GM18511 (cell line): ENCODE measurements at regions not wholly inside any gene's neighbourhood (a gene's known extent, or its start where the extent isn't known, plus 50 kb on each side); places are given as distances from the start of the nearest gene placed in this dataset.
A peak's percentile ranks its signal among the peaks of the same experiment; 100 is the strongest.
"Not testable (repeated sequence)": the region's sequence is repeated elsewhere in the genome, so short reads cannot be mapped to it uniquely, and the experiment has no call there.

Source experiments
- ATAC-seq: cut with Tn5 transposase; IDR thresholded peaks from one replicate; pipeline ENCODE4 v1.9.1; 2021; ENCODE audit warnings: mild to moderate bottlenecking, moderate library complexity; ENCODE audit not compliant: unreplicated experiment

DNA sequence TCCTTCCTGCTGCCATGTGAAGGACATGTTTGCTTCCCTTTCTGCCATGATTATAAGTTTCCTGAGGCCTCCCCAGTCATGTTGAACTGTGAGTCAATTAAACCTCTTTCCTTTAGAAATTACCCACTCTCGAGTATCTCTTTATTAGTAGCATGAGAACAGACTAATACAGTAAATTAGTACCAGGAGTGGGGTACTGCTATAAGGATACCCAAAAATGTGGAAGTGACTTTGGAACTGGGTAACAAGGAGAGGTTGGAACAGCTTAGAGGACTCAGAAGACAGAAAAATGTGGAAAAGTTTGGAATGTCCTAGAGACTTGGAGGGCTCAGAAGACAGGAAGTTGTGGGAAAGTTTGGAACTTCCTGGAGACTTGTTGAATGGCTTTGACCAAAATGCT, 283.0 kb upstream of the DEPDC1 start:
- not testable (repeated sequence) for ATAC-seq

DNA sequence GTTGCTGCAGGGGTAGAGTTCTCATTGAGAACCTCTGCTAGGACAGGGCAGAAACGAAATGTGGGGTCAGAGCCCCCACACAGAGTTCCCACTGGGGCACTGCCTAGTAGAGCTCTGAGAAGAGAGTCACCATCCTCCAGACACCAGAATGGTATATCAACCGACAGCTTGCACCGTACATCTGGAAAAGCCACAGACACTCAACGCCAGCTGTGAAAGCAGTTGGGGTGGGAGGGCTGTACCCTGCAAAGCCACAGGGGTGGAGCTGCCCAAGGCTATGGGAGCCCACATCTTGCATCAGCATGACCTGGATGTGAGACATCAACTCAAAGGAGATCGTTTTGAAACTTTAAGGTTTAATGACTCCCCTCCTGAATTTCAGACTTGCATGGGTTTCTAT, 284.0 kb upstream of the DEPDC1 start:
- ATAC-seq: no peak

DNA sequence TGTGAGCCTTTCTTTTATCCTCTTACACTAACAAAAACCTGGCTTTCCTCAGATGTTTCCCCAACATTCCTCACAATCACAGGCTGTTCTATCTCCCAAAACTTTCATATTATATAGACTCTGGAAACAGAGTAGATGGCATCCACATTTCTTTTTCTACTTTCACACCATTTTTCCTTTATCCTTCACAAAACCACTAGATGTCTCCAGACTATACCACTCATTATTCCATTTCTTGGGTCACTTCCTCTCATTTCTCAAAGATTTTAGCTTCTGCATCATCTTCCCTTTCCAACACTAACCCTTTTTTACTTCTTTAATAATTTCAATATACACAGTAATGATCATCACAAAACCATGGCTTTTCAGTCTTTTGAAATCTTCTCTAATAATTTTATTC, 286.0 kb upstream of the DEPDC1 start:
- no peak for ATAC-seq

- no peak for ATAC-seq
These were observed 288.4 kb upstream of the DEPDC1 start for GRCh38 chr1:68785328-68785727.

GRCh38 chr1:68788762-68789161, 291.9 kb upstream of the DEPDC1 start:
- ATAC-seq: no peak

DNA sequence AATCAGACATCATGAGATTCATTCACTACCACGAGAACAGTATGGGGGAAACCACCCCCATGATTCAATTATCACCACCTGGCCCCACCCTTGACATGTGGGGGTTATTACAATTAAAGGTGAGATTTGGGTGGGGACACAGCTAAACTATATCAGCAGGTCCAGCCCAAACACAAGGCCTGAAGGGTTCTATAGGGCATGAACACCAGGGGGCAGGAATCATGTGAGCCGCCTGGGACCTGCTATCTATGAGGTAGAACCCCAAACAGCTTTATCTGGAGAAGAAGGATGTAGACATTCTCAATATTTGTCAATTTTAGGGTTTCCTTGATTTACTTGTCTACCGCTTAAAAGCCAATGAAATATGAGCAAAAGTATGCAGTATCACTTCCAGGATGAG, 294.9 kb upstream of the DEPDC1 start:
- no peak for ATAC-seq

DNA sequence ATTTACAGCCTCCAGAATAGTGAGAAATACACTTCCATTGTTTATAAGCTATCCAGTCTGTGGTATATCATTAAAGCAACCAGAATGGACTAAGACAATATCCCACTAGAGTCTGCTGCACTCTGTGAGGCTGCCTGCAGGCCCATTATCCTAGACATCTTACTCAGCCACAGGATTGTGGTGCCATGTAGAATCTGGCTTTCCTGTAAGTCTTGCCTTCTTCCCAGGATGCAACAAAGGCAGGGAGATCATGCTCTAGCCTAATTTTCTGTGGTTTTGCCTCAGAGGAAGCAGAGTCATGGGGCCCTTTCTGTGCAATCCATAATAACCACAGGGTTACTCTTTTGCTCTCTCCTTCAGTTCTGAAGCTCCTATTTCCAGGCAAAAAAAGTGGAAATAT, 299.1 kb upstream of the DEPDC1 start:
- ATAC-seq: no peak

- ATAC-seq: no peak
These were observed 300.0 kb upstream of the DEPDC1 start for GRCh38 chr1:68796888-68797287.

DNA sequence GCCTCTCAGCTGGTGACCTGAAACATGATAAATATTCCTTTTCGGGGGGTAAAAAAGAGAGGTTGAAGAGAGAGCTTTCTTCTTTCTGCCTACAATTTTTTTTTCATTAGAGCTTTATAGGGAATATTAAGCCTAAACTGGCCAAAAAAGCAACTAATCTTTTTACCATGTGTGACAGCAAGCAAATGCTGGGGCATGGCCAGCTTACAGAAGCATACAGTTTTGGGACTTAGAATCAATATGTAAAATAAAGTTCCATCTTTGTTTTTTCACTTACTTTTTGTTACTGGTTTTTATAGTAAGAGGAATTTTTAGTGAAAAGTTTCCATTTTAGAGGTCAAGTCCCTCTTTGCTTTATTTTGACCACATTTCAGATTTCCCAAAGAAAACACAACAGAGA, 301.2 kb upstream of the DEPDC1 start:
- no peak for ATAC-seq

- no peak for ATAC-seq
These were observed 302.2 kb upstream of the DEPDC1 start for GRCh38 chr1:68799096-68799495.

GRCh38 chr1:68800182-68800581, 303.3 kb upstream of the DEPDC1 start:
- ATAC-seq: no peak

DNA sequence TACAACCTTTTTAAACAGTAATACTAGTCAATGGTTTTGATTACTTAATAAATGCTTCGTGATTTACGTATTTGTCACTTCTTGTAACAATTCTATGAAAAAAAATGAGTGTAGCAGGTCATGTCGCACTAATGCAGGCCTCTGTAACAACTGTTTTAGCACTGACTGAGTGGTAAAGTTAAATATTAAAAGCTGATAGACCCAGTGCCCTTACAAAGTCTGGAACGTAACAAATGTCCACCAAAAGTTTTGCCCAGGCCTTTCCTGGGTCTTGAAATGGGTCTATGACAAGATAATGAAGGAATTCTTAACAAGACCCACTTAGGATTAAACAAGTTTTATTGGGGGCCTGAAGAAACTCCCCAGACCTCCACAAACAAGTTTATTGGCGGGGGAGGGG, 304.6 kb upstream of the DEPDC1 start:
- no peak for ATAC-seq

DNA sequence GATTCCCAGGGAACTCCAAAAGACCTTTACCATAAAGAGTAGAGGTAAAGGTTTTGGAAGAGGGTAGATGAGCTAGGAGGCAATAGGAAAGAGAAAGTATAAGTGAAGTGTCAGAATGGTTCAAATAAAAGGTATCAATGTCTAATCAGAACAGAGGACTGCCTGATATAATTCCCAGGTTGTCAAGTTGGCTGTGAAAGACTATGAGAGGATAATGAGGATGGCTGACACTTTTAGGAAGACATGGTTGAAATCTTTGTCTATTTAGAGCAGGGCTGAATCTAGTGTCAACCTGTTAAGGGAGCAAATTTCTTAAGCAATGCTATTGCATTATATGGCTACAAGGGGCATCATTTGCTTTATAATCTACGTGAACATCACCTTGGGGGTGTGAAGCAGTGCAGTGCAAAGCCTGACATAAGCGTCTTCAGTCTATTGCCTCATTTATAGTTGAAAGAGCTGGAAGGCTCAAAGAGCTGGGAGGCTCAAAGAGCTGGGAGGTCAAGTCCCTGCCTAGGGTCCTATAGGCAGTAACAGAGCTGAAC, 308.3 kb upstream of the DEPDC1 start:
- ATAC-seq: no peak

- ATAC-seq: no peak
These were observed 311.5 kb upstream of the DEPDC1 start for GRCh38 chr1:68808351-68808750.

DNA sequence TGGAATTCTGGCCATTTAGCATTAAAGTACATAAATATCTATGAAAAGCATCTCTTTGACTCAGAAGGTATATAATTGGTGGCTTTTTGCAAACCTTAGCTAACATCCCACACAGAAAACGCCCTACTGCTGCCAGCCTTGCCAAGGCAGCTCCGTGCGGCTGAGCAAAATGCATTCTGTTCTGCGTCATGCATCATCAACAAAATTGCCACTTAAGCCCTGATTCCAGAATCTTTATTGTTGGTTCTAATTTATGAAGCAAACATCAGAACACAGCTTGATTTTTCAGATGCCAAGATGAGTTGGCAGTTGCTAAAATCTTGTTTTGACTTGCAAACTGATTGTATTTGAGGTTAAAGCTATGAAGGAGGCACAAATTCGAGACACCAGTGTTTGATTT, 314.9 kb upstream of the DEPDC1 start:
- ATAC-seq: no peak

- ATAC-seq: no peak
These were observed 315.5 kb upstream of the DEPDC1 start for GRCh38 chr1:68812333-68812732.

DNA sequence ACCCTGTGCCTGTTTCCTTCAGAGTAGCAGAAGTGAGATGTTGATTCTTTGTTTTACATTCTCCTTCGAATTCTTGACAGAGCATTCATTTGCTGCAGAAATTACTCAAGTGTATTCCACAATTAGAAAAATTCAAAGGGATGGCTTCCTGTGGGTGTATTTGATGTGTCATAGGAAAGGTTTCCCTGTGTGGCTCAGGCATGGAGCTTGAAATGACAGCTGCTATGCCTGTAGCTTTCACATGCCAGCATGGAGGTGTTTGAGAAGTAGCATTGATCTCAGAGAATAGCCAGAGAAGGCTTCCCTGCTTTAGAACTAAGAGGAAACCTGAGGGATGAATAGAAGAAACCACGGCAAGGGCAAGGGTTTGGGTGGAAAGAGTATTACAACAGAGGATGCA, 317.2 kb upstream of the DEPDC1 start:
- no peak for ATAC-seq

DNA sequence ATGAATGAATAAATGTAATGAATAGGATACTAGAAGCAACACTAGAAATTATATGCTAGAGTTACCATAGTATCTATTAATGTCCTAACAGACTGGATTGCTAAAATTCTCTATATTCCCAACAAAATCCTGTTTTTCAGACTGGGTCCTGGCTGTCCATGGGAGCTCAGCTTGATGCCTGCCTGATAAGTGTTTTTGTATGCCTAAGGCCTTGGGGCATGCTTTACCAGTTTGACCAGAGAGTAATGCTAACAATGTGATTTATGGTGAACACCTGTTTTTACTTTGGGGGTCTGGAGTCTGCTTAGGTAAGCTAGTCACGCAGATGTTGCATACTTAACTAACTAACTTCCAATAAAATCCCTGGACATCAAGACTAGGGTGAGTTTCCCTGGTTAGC, 318.8 kb upstream of the DEPDC1 start:
- no peak for ATAC-seq

DNA sequence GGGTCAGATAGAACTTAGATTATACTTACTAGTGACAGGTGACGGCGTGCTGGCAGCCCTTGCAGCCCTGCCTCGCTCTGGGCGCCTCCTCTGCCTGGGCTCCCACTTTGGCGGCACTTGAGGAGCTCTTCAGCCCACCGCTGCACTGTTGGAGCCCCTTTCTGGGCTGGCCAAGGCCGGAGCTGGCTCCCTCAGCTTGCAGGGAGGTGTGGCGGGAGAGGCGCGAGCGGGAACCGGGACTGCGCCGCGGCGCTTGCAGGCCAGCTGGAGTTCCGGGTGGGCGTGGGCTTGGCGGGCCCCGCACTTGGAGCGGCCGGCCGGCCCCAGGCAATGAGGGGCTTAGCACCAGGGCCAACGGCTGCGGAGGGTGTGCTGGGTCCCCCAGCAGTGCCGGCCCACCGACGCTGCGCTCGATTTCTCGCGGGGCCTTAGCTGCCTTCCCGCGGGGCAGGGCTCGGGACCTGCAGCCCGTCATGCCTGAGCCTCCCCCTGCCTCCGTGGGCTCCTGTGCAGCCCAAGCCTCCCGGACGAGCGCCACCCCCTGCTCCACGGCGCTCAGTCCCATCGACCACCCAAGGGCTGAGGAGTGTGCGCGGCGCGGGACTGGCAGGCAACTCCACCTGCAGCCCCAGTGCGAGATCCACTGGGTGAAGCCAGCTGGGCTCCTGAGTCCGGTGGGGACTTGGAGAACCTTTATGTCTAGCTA, 320.8 kb upstream of the DEPDC1 start:
- ATAC-seq: not testable (repeated sequence)

DNA sequence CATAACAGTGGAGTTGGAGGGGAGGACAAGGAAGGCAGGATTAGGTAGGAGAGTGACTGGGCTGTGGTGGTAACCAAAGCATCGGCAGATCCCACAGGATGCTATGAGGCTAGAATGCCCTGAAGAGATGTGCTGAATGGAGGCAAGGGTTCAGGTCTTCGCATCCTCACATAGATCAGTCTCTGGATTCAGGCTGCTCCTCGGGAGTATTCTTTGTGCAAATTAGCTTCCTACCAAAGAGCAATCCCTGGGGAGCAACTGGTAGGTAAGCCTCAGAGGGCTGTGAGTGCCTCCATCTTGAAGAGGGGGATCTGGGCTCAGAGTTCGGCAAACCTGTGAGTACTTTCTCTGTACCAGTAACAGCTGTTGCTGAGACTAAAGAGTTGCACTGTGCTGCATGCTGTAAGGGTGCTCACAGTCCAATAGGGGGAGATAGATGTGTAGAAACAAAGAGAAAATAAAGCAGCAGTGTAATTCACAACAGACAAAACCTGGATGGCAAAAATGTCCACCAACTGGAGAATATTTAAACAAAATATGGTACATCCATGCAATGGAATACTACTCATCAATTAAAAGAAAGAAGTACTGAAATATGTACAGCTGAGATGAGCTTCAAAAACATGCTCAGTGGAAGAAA, 322.4 kb upstream of the DEPDC1 start:
- ATAC-seq: peak; percentile 52

DNA sequence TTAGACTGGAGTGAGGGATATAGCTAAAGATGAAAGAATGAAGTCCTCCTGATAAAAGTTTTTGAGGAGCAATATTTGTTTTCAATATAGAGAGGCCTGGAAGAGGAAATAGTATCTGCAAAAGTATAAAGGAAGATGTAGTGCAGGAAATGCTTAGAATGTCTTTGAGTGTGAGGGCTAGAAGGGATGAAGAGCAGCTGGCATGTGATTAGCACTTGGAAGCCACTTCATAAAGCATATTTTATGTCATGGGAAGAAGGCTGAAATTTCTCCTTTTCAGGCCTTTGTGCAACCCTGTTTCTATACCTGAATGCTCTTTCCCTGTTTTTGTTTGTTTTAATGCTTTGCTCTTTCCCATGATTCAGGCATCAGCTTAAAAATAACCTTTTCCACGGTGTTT, 323.3 kb upstream of the DEPDC1 start:
- ATAC-seq: no peak

DNA sequence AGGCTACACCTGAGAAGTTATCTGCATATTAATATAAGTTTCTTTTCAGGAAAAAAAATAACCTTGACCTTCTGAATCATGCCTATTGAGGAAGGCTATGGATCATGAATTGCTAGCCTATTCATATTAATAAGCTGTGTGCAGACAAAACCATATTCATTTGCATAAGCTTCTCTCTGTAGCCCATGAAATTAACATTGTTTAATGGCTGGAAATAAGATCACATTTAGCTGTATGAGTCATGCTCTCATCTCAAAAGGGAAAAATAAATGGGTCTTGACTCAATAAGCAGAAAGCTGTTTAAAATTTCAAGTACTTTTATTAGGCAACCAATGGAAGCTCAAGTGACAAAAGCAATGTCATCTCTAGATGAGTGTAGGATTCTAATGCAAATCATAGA, 330.0 kb upstream of the DEPDC1 start:
- no peak for ATAC-seq

DNA sequence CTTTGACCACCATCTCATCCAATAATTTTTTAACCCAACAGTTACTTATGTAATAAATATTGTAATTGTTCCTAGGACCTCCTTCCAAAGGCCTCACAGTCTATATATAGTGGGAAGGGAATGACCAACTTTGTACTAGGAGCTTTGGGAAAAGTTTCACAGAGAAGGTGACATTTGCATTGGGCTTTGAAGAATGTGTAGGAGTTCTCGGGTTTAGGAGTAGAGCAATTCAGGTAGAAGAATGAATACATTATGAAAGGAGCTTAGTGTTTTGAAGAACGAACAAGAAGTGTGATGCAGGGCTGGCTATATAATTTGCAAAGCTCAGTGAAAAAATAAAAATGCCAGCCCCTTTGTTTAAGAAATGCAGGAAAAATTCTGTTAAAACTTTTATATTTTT, 330.4 kb upstream of the DEPDC1 start:
- no peak for ATAC-seq
